ENCODE measurements at regions not wholly inside any gene's neighbourhood (a gene's known extent, or its start where the extent isn't known, plus 50 kb on each side); places are given as distances from the start of the nearest gene placed in this dataset.

- no peaks in the 10 kb centered on the region for H3K27me3 ChIP-seq
- no peak overlapping the region for H3K27ac ChIP-seq
- H3K9me3 ChIP-seq, result peaks cover 0 to 4% (median 0%) of the 10 kb centered on the region in 4 donors
- no peaks in the 10 kb centered on the region for H3K36me3 ChIP-seq
- TF ChIP-seq EP300 (IDR thresholded peaks at IDR 0.05) (no peak), POLR2A (IDR thresholded peaks at IDR 0.05) (no peak), CTCF (IDR thresholded peaks at IDR 0.05) (no peak), POLR2AphosphoS5 (IDR thresholded peaks at IDR 0.05) (no peak)
- no peak overlapping the region for H3K4me3 ChIP-seq
- DNase-seq (no peak), ATAC-seq (ENCODE audit: low FRiP score in 2 of 2) (peak in 1 of 2 donors; percentile 55)
- WGBS, 2 donors, result 66 to 91% methylated on average over 2 of the region's 2 CpGs
- no peaks in the 10 kb centered on the region for H3K4me1 ChIP-seq
These were observed 50.5 kb upstream of the POU2AF2 start for GRCh38 chr11:111194860-111195568.

- ATAC-seq (ENCODE audit: low FRiP score in 2 of 2) (no peak), DNase-seq (no peak)
- TF ChIP-seq EP300 (IDR thresholded peaks at IDR 0.05) (no peak), POLR2AphosphoS5 (IDR thresholded peaks at IDR 0.05) (no peak), CTCF (IDR thresholded peaks at IDR 0.05) (no peak), POLR2A (IDR thresholded peaks at IDR 0.05) (no peak)
- Histone ChIP-seq H3K4me3 (no peak overlapping the region), H3K4me1 (no peaks in the 10 kb centered on the region), H3K36me3 (no peaks in the 10 kb centered on the region), H3K27me3 (no peaks in the 10 kb centered on the region), H3K9me3 (peaks cover 0 to 4% (median 0%) of the 10 kb centered on the region in 4 donors), H3K27ac (no peak overlapping the region)
- WGBS, 2 donors, result 64 to 94% methylated on average over 1 of the region's 1 CpG
These were observed 51.5 kb upstream of the POU2AF2 start for GRCh38 chr11:111193924-111194490.

GRCh38 chr11:111189466-111189865 lies 56.1 kb upstream of the POU2AF2 start:
- H3K4me1 ChIP-seq, result peaks cover 0 to 4% (median 0%) of the 10 kb centered on the region in 4 donors
- no peaks in the 10 kb centered on the region for H3K27me3 ChIP-seq
- ATAC-seq (ENCODE audit: low FRiP score in 2 of 2), result no peak
- no peak overlapping the region for H3K4me3 ChIP-seq
- no peak for TF ChIP-seq POLR2AphosphoS5 (IDR thresholded peaks at IDR 0.05)
- TF ChIP-seq CTCF (IDR thresholded peaks at IDR 0.05), result no peak
- no peak for TF ChIP-seq EP300 (IDR thresholded peaks at IDR 0.05)
- TF ChIP-seq POLR2A (IDR thresholded peaks at IDR 0.05), result no peak
- 56 to 65% methylated on average over 2 of the region's 2 CpGs for WGBS, 2 donors
- DNase-seq, result no peak
- peaks cover 0 to 4% (median 0%) of the 10 kb centered on the region in 4 donors for H3K9me3 ChIP-seq
- H3K27ac ChIP-seq, result no peak overlapping the region
- H3K36me3 ChIP-seq, result no peaks in the 10 kb centered on the region

- ATAC-seq (ENCODE audit: low FRiP score in 2 of 2), result no peak
- WGBS, 2 donors, result 29 to 30% methylated on average over 3 of the region's 3 CpGs
- H3K4me3 ChIP-seq, result no peak overlapping the region
- H3K9me3 ChIP-seq, result no peaks in the 10 kb centered on the region
- peaks cover 0 to 4% (median 0%) of the 10 kb centered on the region in 4 donors for H3K4me1 ChIP-seq
- no peaks in the 10 kb centered on the region for H3K27me3 ChIP-seq
- TF ChIP-seq POLR2AphosphoS5 (IDR thresholded peaks at IDR 0.05) (no peak), CTCF (IDR thresholded peaks at IDR 0.05) (no peak), EP300 (IDR thresholded peaks at IDR 0.05) (no peak), POLR2A (IDR thresholded peaks at IDR 0.05) (no peak)
- no peak overlapping the region for H3K27ac ChIP-seq
- no peak for DNase-seq
- no peaks in the 10 kb centered on the region for H3K36me3 ChIP-seq
These were observed 59.1 kb upstream of the POU2AF2 start for GRCh38 chr11:111186308-111186915.

All from upper lobe of left lung (tissue), 6 donors.